ENCODE measurements at regions not wholly inside any gene's neighbourhood (a gene's known extent, or its start where the extent isn't known, plus 50 kb on each side); places are given as distances from the start of the nearest gene placed in this dataset.

- no peak overlapping the region for H3K4me3 Mint-ChIP-seq
- intact Hi-C loops (cut with micrococcal nuclease): no loop called here
- POLR2A ChIA-PET: no interaction called here
- no peaks in the 10 kb centered on the region for H3K27me3 Mint-ChIP-seq
- CTCF ChIA-PET: no interaction called here
- no peaks in the 10 kb centered on the region for H3K4me1 Mint-ChIP-seq (ENCODE audit: low read depth)
- no peaks in the 10 kb centered on the region for H3K36me3 Mint-ChIP-seq
- no peak for DNase-seq
- H3K9me3 Mint-ChIP-seq: peaks cover 46% of the 10 kb centered on the region
- no peak overlapping the region for H3K27ac Mint-ChIP-seq
These were observed 74.4 kb upstream of the GUCY1A2 start for GRCh38 chr11:107092667-107093066.

DNA sequence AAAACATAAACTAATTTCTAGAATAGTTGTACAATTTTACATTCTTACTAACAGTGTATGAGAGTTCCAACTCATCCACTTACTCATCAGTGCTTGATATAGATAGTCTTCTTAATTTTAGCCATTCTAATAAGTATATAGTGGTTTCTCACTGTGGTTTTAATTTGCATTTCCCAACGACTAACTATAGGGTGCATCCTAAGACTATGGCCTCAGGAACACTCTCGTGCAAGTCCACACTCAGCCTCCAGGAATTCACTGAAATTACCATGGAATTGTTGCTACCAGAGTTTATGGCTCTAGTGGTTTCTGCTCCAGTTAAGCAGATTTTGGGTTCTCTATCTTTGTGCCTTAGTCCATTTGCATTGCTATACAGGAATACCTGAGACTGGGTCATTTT, 60.1 kb upstream of the GUCY1A2 start:
- H3K9me3 Mint-ChIP-seq: peaks cover 19% of the 10 kb centered on the region
- DNase-seq: no peak
- H3K27ac Mint-ChIP-seq: no peak overlapping the region
- POLR2A ChIA-PET: no interaction called here
- H3K4me3 Mint-ChIP-seq: no peak overlapping the region
- intact Hi-C loops (cut with micrococcal nuclease): no loop called here
- H3K36me3 Mint-ChIP-seq: no peaks in the 10 kb centered on the region
- CTCF ChIA-PET: no interaction called here
- H3K27me3 Mint-ChIP-seq: no peaks in the 10 kb centered on the region
- H3K4me1 Mint-ChIP-seq (ENCODE audit: low read depth): no peaks in the 10 kb centered on the region

GRCh38 chr11:107076832-107077231, 58.6 kb upstream of the GUCY1A2 start:
- intact Hi-C loops (cut with micrococcal nuclease): no loop called here
- H3K4me1 Mint-ChIP-seq (ENCODE audit: low read depth): no peaks in the 10 kb centered on the region
- H3K9me3 Mint-ChIP-seq: peaks cover 6% of the 10 kb centered on the region
- ChIA-PET CTCF (interaction anchor here (0.7 kb wide), 1 partner anchor 49 kb away, joined by 3 read pairs; no protein-coding TSS in a partner anchor), POLR2A (no interaction called here)
- H3K27me3 Mint-ChIP-seq: no peaks in the 10 kb centered on the region
- no peak overlapping the region for H3K4me3 Mint-ChIP-seq
- H3K36me3 Mint-ChIP-seq: no peaks in the 10 kb centered on the region
- DNase-seq: no peak
- H3K27ac Mint-ChIP-seq: no peak overlapping the region

- DNase-seq: no peak
- Mint-ChIP-seq H3K27ac (no peak overlapping the region), H3K36me3 (no peaks in the 10 kb centered on the region), H3K4me1 (ENCODE audit: low read depth) (no peaks in the 10 kb centered on the region), H3K27me3 (no peaks in the 10 kb centered on the region), H3K9me3 (peaks cover 6% of the 10 kb centered on the region), H3K4me3 (no peak overlapping the region)
- ChIA-PET POLR2A (no interaction called here), CTCF (no interaction called here)
- intact Hi-C loops (cut with micrococcal nuclease): no loop called here
These were observed 52.9 kb upstream of the GUCY1A2 start for GRCh38 chr11:107071129-107071528.
